GM12873 (cell line): ENCODE measurements at regions not wholly inside any gene's neighbourhood (a gene's known extent, or its start where the extent isn't known, plus 50 kb on each side); places are given as distances from the start of the nearest gene placed in this dataset.

Experiments
- TF ChIP-seq, protein P1 (sequence below): IDR thresholded peaks from 2 replicates; pipeline ENCODE4 v1.5.1; 2012; ENCODE audit warnings: low read depth, mild to moderate bottlenecking, moderate library complexity, low read length, control low read depth; ENCODE audit not compliant: insufficient read depth; ENCODE audit errors: missing control alignments

DNA sequence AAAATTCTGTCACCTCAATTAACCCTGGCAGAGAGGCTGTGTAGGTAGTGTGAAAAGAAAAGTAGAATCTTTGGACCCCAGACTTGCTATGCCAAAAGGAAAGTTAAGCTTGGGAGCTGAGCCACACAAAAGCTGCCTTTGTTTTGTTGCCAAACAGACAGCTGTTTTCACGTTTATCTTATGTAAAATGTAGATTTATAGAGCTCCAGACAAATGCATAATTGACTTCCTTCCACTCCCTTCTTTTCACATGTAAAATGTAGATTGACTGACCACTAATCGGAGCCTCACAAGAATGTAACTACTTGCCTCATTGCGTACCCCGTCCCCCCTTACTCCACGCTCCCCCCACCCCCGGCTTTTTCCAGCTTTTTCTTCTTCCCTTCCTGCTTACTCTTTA, 2302.2 kb upstream of the RAG2 start:
- TF ChIP-seq, protein P1, sequence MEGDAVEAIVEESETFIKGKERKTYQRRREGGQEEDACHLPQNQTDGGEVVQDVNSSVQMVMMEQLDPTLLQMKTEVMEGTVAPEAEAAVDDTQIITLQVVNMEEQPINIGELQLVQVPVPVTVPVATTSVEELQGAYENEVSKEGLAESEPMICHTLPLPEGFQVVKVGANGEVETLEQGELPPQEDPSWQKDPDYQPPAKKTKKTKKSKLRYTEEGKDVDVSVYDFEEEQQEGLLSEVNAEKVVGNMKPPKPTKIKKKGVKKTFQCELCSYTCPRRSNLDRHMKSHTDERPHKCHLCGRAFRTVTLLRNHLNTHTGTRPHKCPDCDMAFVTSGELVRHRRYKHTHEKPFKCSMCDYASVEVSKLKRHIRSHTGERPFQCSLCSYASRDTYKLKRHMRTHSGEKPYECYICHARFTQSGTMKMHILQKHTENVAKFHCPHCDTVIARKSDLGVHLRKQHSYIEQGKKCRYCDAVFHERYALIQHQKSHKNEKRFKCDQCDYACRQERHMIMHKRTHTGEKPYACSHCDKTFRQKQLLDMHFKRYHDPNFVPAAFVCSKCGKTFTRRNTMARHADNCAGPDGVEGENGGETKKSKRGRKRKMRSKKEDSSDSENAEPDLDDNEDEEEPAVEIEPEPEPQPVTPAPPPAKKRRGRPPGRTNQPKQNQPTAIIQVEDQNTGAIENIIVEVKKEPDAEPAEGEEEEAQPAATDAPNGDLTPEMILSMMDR = no peak

DNA sequence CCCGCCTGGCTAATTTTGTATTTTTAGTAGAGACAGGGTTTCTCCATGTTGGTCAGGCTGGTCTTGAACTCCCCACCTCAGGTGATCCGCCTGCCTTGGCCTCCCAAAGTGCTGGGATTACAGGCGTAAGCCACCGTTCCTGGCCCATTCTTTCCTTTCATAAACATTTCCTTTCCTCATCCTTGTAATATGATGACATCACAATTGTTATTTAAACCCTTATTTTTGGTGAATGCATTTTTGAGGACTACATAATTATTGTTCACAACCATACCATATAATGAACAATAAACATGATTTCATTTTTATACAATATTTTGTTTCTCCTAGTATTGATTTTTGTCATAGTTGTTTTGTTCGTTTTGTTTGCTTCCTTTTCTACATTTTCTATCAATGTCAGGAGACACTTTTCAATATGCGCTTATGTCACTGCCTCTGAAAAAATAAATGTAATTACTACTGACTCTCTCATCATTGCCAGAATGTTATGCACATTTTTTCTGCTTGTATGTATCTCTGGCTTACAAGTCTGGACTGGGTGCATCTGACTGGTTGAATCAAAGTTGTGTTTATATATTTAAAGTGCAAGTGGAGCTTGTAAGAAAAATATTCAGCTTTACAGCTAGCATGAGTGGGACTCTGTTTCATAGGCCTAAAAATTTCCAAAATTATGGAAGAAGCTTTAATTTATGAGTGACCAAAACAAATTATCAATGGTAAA, 2286.3 kb upstream of the RAG2 start:
- TF ChIP-seq, protein P1 = no peak

DNA sequence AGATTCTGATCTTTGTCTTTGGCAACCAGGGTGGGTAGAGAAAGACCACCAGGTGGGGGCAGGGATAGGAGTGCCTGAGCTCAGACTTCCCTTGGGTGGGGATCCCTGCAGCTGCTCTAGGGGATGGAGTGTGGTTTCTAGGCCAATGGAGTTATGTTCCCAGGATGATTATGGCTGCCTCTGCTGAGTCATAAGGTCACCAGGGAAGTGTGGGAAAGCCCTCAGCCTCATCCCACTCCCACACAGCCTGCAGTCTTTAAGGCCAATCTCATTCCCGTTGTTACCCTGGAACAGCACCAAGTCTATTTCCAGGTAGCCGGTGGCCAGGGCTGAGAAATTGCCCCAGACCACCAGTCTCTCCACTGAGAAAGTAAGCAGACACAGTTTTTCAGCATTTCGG, 2269.3 kb upstream of the RAG2 start:
- TF ChIP-seq, protein P1 = no peak

- TF ChIP-seq, protein P1 = no peak
Observed at GRCh38 chr11:38865922-38866321, 2267.9 kb upstream of the RAG2 start.

DNA sequence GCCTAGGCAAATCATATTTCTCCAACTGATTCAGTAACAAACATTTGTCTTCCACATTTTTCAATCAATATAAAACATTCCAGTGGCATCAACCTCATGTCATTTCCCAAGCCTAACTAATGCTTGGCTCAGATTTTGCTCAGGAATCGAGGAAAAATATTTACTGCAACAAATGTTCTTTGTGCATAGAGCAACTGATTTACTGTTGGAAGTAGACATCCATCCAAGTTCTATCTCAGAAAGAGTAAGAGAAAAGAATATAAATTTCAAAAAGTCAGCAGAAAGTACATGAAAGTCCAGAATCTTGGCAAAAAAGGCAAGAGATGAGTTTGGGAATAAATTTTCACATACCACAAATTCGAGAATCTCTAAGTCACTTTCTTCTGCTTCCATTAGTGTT, 2245.0 kb upstream of the RAG2 start:
- TF ChIP-seq, protein P1 = no peak

DNA sequence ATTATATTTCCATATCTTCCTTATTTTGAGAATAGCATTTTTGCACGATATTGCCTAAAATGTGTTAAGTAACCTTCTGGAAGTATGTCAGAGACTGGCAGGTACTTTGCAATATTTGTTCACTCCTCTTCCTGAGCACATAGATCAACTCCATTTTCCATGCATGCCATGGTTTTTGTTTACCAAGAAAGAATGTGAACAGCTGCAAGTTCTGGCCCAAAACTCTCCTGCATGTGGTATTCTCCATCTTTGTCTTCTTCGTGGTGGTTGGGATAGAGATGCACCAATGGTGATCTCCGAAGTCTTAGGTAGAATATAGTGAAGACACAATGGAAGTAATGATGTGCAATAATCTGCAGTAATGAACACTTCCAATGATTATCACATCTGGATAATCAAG, 2241.0 kb upstream of the RAG2 start:
- TF ChIP-seq, protein P1 = no peak

- TF ChIP-seq, protein P1 = no peak
Observed at GRCh38 chr11:38835966-38836365, 2237.9 kb upstream of the RAG2 start.
